OCI-LY3 (cell line): ENCODE measurements at regions not wholly inside any gene's neighbourhood (a gene's known extent, or its start where the extent isn't known, plus 50 kb on each side); places are given as distances from the start of the nearest gene placed in this dataset.

Experiments used
- CTCF ChIP-seq: fragments of 200-600, 300-600 bp; sonication (generic); IDR thresholded peaks from 2 replicates; pipeline ENCODE4 v1.5.1; 2014; ENCODE audit warnings: antibody characterized with exemption, low read length, low read depth
- EZH2phosphoT487 ChIP-seq: fragments of 200-600 bp; shearing (Covaris generic); IDR thresholded peaks from 2 replicates; pipeline ENCODE4 v1.6.1; 2018; ENCODE audit warnings: antibody characterized with exemption, mixed run types, low read depth

- TF ChIP-seq CTCF (no peak), EZH2phosphoT487 (no peak)
Measured at GRCh38 chr4:112731715-112732114, 94.8 kb downstream of the LARP7 start.
